GM13976 (cell line): ENCODE measurements at regions not wholly inside any gene's neighbourhood (a gene's known extent, or its start where the extent isn't known, plus 50 kb on each side); places are given as distances from the start of the nearest gene placed in this dataset.

Experiments
- DNase-seq: peaks from one replicate; pipeline ENCODE4 v3.0.0; 2012; ENCODE audit warnings: low spot score
- in situ Hi-C: fragments of 300-500 bp; cut with MboI; formaldehyde crosslinking; loops from one replicate; pipeline ENCODE4 v1.12.0; 2022; ENCODE audit warnings: low sequenced_read_pairs, mixed read lengths, inconsistent platforms; ENCODE audit not compliant: unreplicated experiment
- TF ChIP-seq, protein P1 (sequence below): IDR thresholded peaks from 2 replicates; pipeline ENCODE4 v1.5.1; 2012; ENCODE audit warnings: borderline replicate concordance, mild to moderate bottlenecking; ENCODE audit not compliant: insufficient read depth; ENCODE audit errors: extremely low read depth, missing control alignments, control extremely low read depth

DNA sequence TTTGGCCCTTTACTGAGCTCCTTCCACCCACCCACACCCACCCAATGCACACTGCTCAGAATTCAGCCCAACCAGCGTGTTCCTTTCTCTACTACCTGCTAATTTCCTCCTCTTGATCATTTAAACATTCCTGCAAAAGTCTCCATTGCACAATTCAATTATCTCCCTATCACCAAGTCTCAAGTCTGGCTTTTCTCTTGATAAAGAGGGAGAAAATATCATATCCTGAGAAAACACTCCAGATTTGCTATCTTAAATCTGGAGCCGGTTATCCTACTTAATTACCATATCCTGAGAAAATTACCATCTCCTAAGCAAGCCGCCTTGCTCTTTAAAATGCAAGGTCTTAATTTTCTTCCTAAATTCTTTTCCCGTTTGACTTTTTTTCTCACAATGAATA is 505.5 kb downstream of the XPNPEP1 start:
- DNase-seq = no peak
- TF ChIP-seq, protein P1, sequence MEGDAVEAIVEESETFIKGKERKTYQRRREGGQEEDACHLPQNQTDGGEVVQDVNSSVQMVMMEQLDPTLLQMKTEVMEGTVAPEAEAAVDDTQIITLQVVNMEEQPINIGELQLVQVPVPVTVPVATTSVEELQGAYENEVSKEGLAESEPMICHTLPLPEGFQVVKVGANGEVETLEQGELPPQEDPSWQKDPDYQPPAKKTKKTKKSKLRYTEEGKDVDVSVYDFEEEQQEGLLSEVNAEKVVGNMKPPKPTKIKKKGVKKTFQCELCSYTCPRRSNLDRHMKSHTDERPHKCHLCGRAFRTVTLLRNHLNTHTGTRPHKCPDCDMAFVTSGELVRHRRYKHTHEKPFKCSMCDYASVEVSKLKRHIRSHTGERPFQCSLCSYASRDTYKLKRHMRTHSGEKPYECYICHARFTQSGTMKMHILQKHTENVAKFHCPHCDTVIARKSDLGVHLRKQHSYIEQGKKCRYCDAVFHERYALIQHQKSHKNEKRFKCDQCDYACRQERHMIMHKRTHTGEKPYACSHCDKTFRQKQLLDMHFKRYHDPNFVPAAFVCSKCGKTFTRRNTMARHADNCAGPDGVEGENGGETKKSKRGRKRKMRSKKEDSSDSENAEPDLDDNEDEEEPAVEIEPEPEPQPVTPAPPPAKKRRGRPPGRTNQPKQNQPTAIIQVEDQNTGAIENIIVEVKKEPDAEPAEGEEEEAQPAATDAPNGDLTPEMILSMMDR = no peak
- in situ Hi-C loops = no loop called here

DNA sequence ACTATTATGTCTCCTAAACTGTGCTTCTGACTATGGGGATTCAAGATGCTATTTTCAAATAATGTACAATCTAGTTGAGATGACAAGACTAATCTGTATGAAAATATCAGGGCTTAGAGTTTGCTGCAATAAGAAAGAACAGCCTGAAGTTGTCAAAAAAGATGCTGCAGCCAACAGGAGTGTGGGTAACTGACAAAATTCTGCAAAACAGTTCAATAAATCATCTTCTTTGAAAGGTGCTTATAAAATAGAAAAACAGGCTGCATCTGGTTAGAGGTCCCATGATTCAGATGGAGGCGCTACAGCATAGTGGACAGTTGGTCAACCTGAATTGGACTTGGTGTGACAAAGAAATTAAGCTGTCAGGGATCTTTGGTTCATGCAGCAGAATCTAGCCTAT is 511.0 kb downstream of the XPNPEP1 start:
- TF ChIP-seq, protein P1 = no peak
- in situ Hi-C loops = no loop called here
- no peak for DNase-seq

- in situ Hi-C loops = no loop called here
- TF ChIP-seq, protein P1 = no peak
- DNase-seq = no peak
These were observed 511.4 kb downstream of the XPNPEP1 start for GRCh38 chr10:109411917-109412316.

DNA sequence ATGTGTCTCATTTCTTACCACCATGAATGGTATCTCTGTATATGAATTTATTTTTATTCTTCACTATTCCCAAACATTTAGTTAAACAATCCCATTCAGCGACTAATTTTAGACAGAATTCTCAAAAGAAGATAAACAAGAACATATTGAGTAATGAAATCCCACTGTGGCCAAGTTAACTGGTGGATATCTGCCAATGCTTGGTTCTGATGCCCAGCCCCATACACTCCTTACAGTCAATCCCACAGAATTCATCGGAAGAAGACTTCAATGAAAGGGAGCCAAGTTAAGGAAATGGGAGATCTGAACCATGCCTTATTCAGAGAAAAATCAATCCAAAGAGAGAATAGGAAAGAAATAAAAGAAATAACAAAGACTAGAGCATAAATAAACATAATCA is 518.0 kb downstream of the XPNPEP1 start:
- TF ChIP-seq, protein P1 = no peak
- in situ Hi-C loops = no loop called here
- DNase-seq = no peak

GRCh38 chr10:109403551-109403950 is 519.8 kb downstream of the XPNPEP1 start:
- TF ChIP-seq, protein P1 = no peak
- in situ Hi-C loops = no loop called here
- no peak for DNase-seq

DNA sequence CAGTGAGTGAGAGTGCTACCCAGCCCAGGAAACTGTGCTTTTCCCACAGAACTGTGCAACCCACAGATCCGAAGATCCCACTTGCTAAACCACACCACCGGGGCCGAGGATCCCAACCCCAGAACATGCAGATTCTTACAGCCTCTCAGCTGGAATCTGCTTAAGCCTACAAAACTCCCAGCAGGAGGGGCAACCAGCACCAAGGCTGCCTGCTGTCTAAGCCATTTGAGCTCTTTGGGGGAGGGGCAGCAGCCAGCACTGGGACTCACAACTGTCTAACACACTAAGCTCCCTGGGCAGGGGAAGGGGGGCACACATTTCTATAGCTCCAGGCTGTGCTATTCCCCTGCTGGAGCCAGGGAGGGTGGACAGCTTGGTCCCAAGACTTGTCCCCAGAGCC is 529.9 kb downstream of the XPNPEP1 start:
- no peak for DNase-seq
- in situ Hi-C loops = no loop called here
- TF ChIP-seq, protein P1 = no peak

DNA sequence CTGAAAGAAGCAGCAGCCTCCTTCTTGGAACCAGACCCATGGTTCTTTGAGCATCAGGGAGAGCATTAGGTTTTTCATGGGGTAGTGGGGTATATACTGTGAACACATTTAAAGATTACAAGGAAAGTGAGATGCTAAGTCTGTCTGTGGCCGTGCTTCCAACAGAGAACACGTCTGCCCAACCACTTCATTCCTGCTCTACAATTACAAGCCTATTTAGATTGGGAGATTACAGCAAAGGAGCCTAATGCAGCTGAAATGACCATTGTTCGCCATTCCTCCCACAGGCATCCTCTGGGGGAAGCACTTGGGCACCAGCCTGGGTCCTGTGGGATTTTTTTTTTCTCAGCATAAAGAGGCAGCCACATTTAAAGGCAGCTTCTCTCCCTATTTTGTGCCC is 536.4 kb downstream of the XPNPEP1 start:
- in situ Hi-C loops = no loop called here
- TF ChIP-seq, protein P1 = no peak

More for the DNA sequence above, 536.4 kb downstream of the XPNPEP1 start:
- no peak for DNase-seq
